HL-60 (cell line): ENCODE measurements at regions not wholly inside any gene's neighbourhood (a gene's known extent, or its start where the extent isn't known, plus 50 kb on each side); places are given as distances from the start of the nearest gene placed in this dataset.

Experiments used
- GABPA ChIP-seq: IDR thresholded peaks from 2 replicates; pipeline ENCODE4 v1.6.1; 2012; ENCODE audit warnings: low read depth
- POLR2AphosphoS5 ChIP-seq: IDR thresholded peaks from 2 replicates; pipeline ENCODE4 v1.6.1; 2012; ENCODE audit warnings: low read depth
- REST ChIP-seq: IDR thresholded peaks from 2 replicates; pipeline ENCODE4 v1.6.1; 2012; ENCODE audit warnings: low read depth; ENCODE audit not compliant: insufficient replicate concordance
- SPI1 ChIP-seq: IDR thresholded peaks from 2 replicates; pipeline ENCODE4 v1.6.1; 2012; ENCODE audit warnings: low read depth, mild to moderate bottlenecking, borderline replicate concordance
- TF ChIP-seq, protein P1 (sequence below): IDR thresholded peaks from one replicate; pipeline ENCODE4 v1.5.1; 2011; ENCODE audit warnings: low read length, control low read depth, inconsistent platforms; ENCODE audit not compliant: insufficient read depth

GRCh38 chr21:14716761-14717396 is 170.8 kb upstream of the SAMSN1 start:
- TF ChIP-seq, protein P1, sequence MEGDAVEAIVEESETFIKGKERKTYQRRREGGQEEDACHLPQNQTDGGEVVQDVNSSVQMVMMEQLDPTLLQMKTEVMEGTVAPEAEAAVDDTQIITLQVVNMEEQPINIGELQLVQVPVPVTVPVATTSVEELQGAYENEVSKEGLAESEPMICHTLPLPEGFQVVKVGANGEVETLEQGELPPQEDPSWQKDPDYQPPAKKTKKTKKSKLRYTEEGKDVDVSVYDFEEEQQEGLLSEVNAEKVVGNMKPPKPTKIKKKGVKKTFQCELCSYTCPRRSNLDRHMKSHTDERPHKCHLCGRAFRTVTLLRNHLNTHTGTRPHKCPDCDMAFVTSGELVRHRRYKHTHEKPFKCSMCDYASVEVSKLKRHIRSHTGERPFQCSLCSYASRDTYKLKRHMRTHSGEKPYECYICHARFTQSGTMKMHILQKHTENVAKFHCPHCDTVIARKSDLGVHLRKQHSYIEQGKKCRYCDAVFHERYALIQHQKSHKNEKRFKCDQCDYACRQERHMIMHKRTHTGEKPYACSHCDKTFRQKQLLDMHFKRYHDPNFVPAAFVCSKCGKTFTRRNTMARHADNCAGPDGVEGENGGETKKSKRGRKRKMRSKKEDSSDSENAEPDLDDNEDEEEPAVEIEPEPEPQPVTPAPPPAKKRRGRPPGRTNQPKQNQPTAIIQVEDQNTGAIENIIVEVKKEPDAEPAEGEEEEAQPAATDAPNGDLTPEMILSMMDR = no peak
- TF ChIP-seq GABPA (no peak), SPI1 (no peak), POLR2AphosphoS5 (no peak), REST (no peak)
